22Rv1 (cell line): ENCODE measurements at regions not wholly inside any gene's neighbourhood (a gene's known extent, or its start where the extent isn't known, plus 50 kb on each side); places are given as distances from the start of the nearest gene placed in this dataset.

ENCODE experiments used
- ZFX ChIP-seq: fragments of 450-650 bp; IDR thresholded peaks from 2 replicates; pipeline ENCODE4 v1.6.1; 2017; ENCODE audit warnings: antibody characterized with exemption, borderline replicate concordance
- TF ChIP-seq, protein P1 (sequence below): fragments of 450-650 bp; IDR thresholded peaks from 2 replicates; pipeline ENCODE4 v1.5.1; 2017; ENCODE audit warnings: mild to moderate bottlenecking

- TF ChIP-seq, protein P1, sequence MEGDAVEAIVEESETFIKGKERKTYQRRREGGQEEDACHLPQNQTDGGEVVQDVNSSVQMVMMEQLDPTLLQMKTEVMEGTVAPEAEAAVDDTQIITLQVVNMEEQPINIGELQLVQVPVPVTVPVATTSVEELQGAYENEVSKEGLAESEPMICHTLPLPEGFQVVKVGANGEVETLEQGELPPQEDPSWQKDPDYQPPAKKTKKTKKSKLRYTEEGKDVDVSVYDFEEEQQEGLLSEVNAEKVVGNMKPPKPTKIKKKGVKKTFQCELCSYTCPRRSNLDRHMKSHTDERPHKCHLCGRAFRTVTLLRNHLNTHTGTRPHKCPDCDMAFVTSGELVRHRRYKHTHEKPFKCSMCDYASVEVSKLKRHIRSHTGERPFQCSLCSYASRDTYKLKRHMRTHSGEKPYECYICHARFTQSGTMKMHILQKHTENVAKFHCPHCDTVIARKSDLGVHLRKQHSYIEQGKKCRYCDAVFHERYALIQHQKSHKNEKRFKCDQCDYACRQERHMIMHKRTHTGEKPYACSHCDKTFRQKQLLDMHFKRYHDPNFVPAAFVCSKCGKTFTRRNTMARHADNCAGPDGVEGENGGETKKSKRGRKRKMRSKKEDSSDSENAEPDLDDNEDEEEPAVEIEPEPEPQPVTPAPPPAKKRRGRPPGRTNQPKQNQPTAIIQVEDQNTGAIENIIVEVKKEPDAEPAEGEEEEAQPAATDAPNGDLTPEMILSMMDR: no peak
- no peak for TF ChIP-seq ZFX
Measured at GRCh38 chr5:57117596-57117995, 56.3 kb upstream of the GPBP1 start.
